Mesenchymal stem cell (in vitro differentiated cells and primary cell): ENCODE measurements at regions not wholly inside any gene's neighbourhood (a gene's known extent, or its start where the extent isn't known, plus 50 kb on each side); places are given as distances from the start of the nearest gene placed in this dataset.

Experiments used
- DNase-seq: peaks from one replicate; pipeline ENCODE4 v3.0.0-alpha.2; 2013
- H2AFZ ChIP-seq: one replicate; pipeline ENCODE4 v1.6.1; 2013; ENCODE audit warnings: low read depth, mild to moderate bottlenecking, control low read depth, inconsistent platforms, low read length, moderate library complexity
- H2AK5ac ChIP-seq: 2 replicates; pipeline ENCODE4 v1.6.1; 2013; ENCODE audit warnings: low read length, moderate library complexity, mild to moderate bottlenecking, inconsistent platforms; ENCODE audit not compliant: severe bottlenecking
- H2BK120ac ChIP-seq: one replicate; pipeline ENCODE4 v1.6.1; 2013; ENCODE audit warnings: low read depth, mild to moderate bottlenecking, inconsistent platforms, low read length, moderate library complexity
- H2BK12ac ChIP-seq, 2 experiments: one replicate each; pipeline ENCODE4 v1.6.1; 2013; ENCODE audit warnings: inconsistent platforms in 2 of 2, low read length in 2 of 2, mild to moderate bottlenecking in 2 of 2, moderate library complexity in 2 of 2, control low read depth in 1 of 2
- H2BK15ac ChIP-seq: one replicate; pipeline ENCODE4 v1.6.1; 2013; ENCODE audit warnings: mild to moderate bottlenecking, low read depth, inconsistent platforms; ENCODE audit not compliant: poor library complexity, severe bottlenecking
- H2BK5ac ChIP-seq: 2 replicates; pipeline ENCODE4 v1.6.1; 2013; ENCODE audit warnings: low read depth, mild to moderate bottlenecking, low read length, control low read depth, inconsistent platforms; ENCODE audit not compliant: poor library complexity, severe bottlenecking
- H3K14ac ChIP-seq, 2 experiments: one replicate each; pipeline ENCODE4 v1.6.1; 2013; ENCODE audit warnings: inconsistent platforms in 2 of 2, low read length in 2 of 2, control low read depth in 1 of 2, mild to moderate bottlenecking in 1 of 2, moderate library complexity in 1 of 2
- H3K18ac ChIP-seq, 2 experiments: one replicate each; pipeline ENCODE4 v1.6.1; 2013; ENCODE audit warnings: inconsistent platforms in 2 of 2, low read length in 2 of 2, control low read depth in 1 of 2, low read depth in 1 of 2, mild to moderate bottlenecking in 1 of 2
- H3K23ac ChIP-seq, 2 experiments: one replicate each; pipeline ENCODE4 v1.6.1; 2013; ENCODE audit warnings: inconsistent platforms in 2 of 2, low read length in 2 of 2, mild to moderate bottlenecking in 2 of 2, moderate library complexity in 2 of 2, control low read depth in 1 of 2
- H3K27ac ChIP-seq: 2 replicates; pipeline ENCODE4 v1.5.1; 2013; ENCODE audit warnings: mild to moderate bottlenecking, moderate library complexity, low read length, control low read depth, inconsistent platforms; ENCODE audit not compliant: poor library complexity, severe bottlenecking
- H3K27me3 ChIP-seq, 2 experiments: 2 replicates each; pipeline versions ENCODE4 v1.6.1 to v1.7.0; 2013; ENCODE audit warnings: low read length in 2 of 2, mild to moderate bottlenecking in 2 of 2, moderate library complexity in 2 of 2, control low read depth in 1 of 2, inconsistent platforms in 1 of 2; ENCODE audit not compliant: control insufficient read depth in 1 of 2, insufficient read depth in 1 of 2
- H3K36me3 ChIP-seq, 2 experiments: 2 replicates each; pipeline versions ENCODE4 v1.6.1 to v1.7.0; 2013; ENCODE audit warnings: low read length in 2 of 2, control low read depth in 1 of 2, inconsistent platforms in 1 of 2, low read depth in 1 of 2, mild to moderate bottlenecking in 1 of 2; ENCODE audit not compliant: insufficient read depth in 2 of 2, control insufficient read depth in 1 of 2
- H3K4ac ChIP-seq, 2 experiments: one replicate each; pipeline ENCODE4 v1.6.1; 2013; ENCODE audit warnings: inconsistent platforms in 2 of 2, low read length in 2 of 2, mild to moderate bottlenecking in 2 of 2, moderate library complexity in 2 of 2, control low read depth in 1 of 2, low read depth in 1 of 2
- H3K4me1 ChIP-seq: 2 replicates; pipeline ENCODE4 v1.6.1; 2013; ENCODE audit warnings: low read depth, low read length, control low read depth; ENCODE audit not compliant: control insufficient read depth, insufficient read depth
- H3K4me2 ChIP-seq: 2 replicates; pipeline ENCODE4 v1.6.1; 2013; ENCODE audit warnings: low read length, mild to moderate bottlenecking, inconsistent platforms; ENCODE audit not compliant: poor library complexity, severe bottlenecking
- H3K4me3 ChIP-seq, 2 experiments: 2 replicates each; pipeline versions ENCODE4 v1.5.1 to v1.7.0; 2013; ENCODE audit warnings: low read length in 2 of 2, mild to moderate bottlenecking in 2 of 2, control low read depth in 1 of 2, low read depth in 1 of 2; ENCODE audit not compliant: insufficient read depth in 1 of 2
- H3K79me1 ChIP-seq: replicated peaks from 2 replicates; pipeline ENCODE4 v1.6.1; 2013; ENCODE audit warnings: mild to moderate bottlenecking, control low read depth, low read length, inconsistent platforms; ENCODE audit not compliant: poor library complexity, severe bottlenecking
- H3K9ac ChIP-seq: 2 replicates; pipeline ENCODE4 v1.7.0; 2013; ENCODE audit warnings: mild to moderate bottlenecking, low read length, moderate library complexity
- H3K9me3 ChIP-seq: 2 replicates; pipeline ENCODE4 v1.7.0; 2013; ENCODE audit warnings: mild to moderate bottlenecking, low read length; ENCODE audit not compliant: control insufficient read depth
- H4K8ac ChIP-seq: one replicate; pipeline ENCODE4 v1.6.1; 2013; ENCODE audit warnings: inconsistent platforms, mild to moderate bottlenecking, low read length, moderate library complexity
- H4K91ac ChIP-seq: one replicate; pipeline ENCODE4 v1.6.1; 2013; ENCODE audit warnings: mild to moderate bottlenecking, low read length, inconsistent platforms
- WGBS: methylation state at CpG from one replicate; pipeline ENCODE4 v1.1.7; 2013; ENCODE audit warnings: mixed read lengths; 5-methylcytosine and 5-hydroxymethylcytosine counted together

DNA sequence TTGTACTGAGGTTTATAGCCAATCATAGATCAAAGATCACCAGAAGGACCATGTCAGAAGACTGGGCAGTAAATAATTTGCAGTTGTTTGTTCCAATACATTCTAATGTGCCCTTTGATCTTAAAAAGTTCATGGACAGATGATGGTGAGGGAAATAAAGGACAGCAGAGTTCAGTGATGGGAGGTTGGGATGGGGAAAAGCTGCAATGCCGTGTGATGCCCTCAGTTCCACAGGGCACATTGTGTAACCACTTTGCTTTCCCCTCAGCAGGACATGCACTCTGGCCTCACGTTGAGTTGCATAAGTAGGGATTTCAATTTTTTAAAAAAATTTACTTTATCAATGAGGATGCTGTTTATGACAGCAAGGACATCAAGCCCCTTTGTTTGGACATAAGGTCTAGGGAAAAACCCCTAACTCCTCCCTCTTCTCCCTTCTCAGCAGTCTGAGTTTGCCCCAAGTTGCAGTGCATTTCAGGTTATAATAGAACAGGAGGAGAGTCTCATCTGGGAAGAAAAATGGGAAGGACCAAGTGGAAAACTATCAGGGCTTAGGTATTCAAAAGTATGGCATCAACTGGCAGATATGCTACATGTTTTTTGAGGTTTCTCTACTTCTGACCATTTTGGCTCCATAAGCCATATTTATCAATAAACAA, 83.1 kb upstream of the TMED7 start:
- no peak overlapping the region for H3K27ac ChIP-seq
- no peak overlapping the region for H2AK5ac ChIP-seq
- 100% methylated on average over 1 of the region's 2 CpGs for WGBS
- H3K18ac ChIP-seq = no peak overlapping the region
- no peak for DNase-seq
- no peak overlapping the region for H2BK120ac ChIP-seq
- no peak overlapping the region for H3K23ac ChIP-seq
- peaks cover 2% of the 10 kb centered on the region for H3K9me3 ChIP-seq
- H3K4me1 ChIP-seq = no peaks in the 10 kb centered on the region
- no peaks in the 10 kb centered on the region for H3K36me3 ChIP-seq
- no peak overlapping the region for H3K9ac ChIP-seq
- no peaks in the 10 kb centered on the region for H3K27me3 ChIP-seq
- H3K4ac ChIP-seq = no peak overlapping the region
- no peak overlapping the region for H2BK15ac ChIP-seq
- H4K91ac ChIP-seq = no peak overlapping the region
- H3K79me1 ChIP-seq = no peaks in the 10 kb centered on the region
- H2BK12ac ChIP-seq = no peak overlapping the region
- H3K4me3 ChIP-seq = no peak overlapping the region
- H2BK5ac ChIP-seq = no peak overlapping the region
- no peak overlapping the region for H3K14ac ChIP-seq
- H4K8ac ChIP-seq = no peak overlapping the region
- no peak overlapping the region for H3K4me2 ChIP-seq
- no peak overlapping the region for H2AFZ ChIP-seq

DNA sequence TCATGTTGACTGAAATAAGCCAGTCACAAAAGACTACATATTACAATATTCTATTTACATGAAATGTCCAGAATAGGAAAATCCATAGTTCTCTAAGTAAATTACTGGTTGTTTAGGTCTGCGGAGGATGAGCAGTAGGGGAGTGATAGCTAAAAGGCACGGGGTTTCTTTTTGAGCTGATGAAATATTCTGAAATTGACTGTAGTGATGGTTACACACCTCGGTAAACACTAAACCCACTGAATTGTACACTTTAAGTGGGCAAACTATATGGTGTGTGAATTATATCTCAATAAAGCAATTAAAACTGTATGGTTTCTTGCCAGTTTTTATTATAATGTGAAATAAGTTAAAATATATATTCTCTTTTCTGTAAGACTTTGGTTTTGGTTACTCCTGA, 77.7 kb upstream of the TMED7 start:
- no peak overlapping the region for H3K4me2 ChIP-seq
- H3K27me3 ChIP-seq = no peaks in the 10 kb centered on the region
- no peak overlapping the region for H3K23ac ChIP-seq
- H2BK120ac ChIP-seq = no peak overlapping the region
- H3K14ac ChIP-seq = no peak overlapping the region
- no peaks in the 10 kb centered on the region for H3K36me3 ChIP-seq
- H2BK5ac ChIP-seq = no peak overlapping the region
- H2BK12ac ChIP-seq = no peak overlapping the region
- no peak overlapping the region for H2AFZ ChIP-seq
- H2AK5ac ChIP-seq = no peak overlapping the region
- 92% methylated on average over 2 of the region's 3 CpGs for WGBS
- no peak overlapping the region for H3K4ac ChIP-seq
- H4K8ac ChIP-seq = no peak overlapping the region
- no peaks in the 10 kb centered on the region for H3K79me1 ChIP-seq
- H3K9ac ChIP-seq = no peak overlapping the region
- no peak overlapping the region for H3K4me3 ChIP-seq
- no peaks in the 10 kb centered on the region for H3K9me3 ChIP-seq
- no peak overlapping the region for H3K27ac ChIP-seq
- H4K91ac ChIP-seq = no peak overlapping the region
- H2BK15ac ChIP-seq = no peak overlapping the region
- H3K18ac ChIP-seq = no peak overlapping the region
- no peak for DNase-seq
- no peaks in the 10 kb centered on the region for H3K4me1 ChIP-seq

DNA sequence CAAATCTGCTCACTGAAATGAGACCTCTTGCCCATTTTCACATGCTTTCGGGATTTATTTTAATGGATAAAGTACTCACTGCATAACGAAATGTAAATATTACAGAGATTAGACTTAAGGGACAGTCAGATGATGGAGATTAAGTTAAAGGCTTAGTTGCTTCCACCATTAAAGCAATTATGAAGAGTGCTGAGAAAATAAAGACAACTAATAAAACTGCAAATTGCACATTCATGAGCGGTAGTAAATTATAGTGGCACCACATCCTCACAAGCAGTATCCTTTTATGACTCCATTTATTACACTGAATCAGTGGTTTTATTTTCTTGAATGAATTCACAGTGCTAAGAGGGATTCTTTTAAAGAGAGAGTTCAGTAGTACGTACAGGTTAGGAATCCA, 76.2 kb upstream of the TMED7 start:
- no peak overlapping the region for H4K8ac ChIP-seq
- H2BK5ac ChIP-seq = no peak overlapping the region
- H3K18ac ChIP-seq = no peak overlapping the region
- no peak overlapping the region for H2BK12ac ChIP-seq
- H3K4me3 ChIP-seq = no peak overlapping the region
- H3K79me1 ChIP-seq = no peaks in the 10 kb centered on the region
- H3K9me3 ChIP-seq = no peaks in the 10 kb centered on the region
- H3K14ac ChIP-seq = no peak overlapping the region
- H3K4ac ChIP-seq = no peak overlapping the region
- no peak overlapping the region for H3K27ac ChIP-seq
- H4K91ac ChIP-seq = no peak overlapping the region
- WGBS = no CpG with 5 or more reads among the region's 4 CpGs
- H3K4me2 ChIP-seq = no peak overlapping the region
- no peak overlapping the region for H3K23ac ChIP-seq
- no peaks in the 10 kb centered on the region for H3K36me3 ChIP-seq
- no peak overlapping the region for H2BK120ac ChIP-seq
- H2BK15ac ChIP-seq = no peak overlapping the region
- no peak overlapping the region for H3K9ac ChIP-seq
- no peak overlapping the region for H2AK5ac ChIP-seq
- H3K4me1 ChIP-seq = no peaks in the 10 kb centered on the region
- no peak for DNase-seq
- H2AFZ ChIP-seq = no peak overlapping the region
- no peaks in the 10 kb centered on the region for H3K27me3 ChIP-seq

DNA sequence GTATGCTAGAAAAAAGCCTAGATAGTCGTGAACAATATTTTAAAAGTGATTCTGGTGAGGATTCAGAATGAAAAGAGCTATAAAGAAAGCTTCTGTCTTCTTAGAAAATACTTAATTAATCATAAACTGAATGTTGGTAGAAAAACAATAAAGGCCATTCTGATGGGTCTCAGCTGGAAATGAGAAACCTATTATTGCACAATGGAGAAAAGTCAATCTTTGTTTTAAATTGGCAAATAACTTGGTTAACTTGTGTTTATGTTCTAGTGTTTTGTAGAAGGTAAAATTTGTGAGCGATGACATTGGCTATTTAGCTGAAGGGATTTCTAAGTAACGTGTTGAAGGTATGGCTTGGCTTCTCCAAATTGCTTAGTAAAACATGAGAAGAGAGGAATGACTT, 74.1 kb upstream of the TMED7 start:
- Histone ChIP-seq H3K9ac (no peak overlapping the region), H3K4me3 (no peak overlapping the region), H3K27ac (no peak overlapping the region), H3K23ac (no peak overlapping the region), H3K9me3 (no peaks in the 10 kb centered on the region), H2BK120ac (no peak overlapping the region), H4K8ac (no peak overlapping the region), H2AK5ac (no peak overlapping the region), H3K79me1 (no peaks in the 10 kb centered on the region), H2BK15ac (no peak overlapping the region), H2AFZ (no peak overlapping the region), H3K36me3 (no peaks in the 10 kb centered on the region), H3K4me1 (no peaks in the 10 kb centered on the region), H3K4ac (no peak overlapping the region), H3K14ac (no peak overlapping the region), H2BK5ac (no peak overlapping the region), H3K4me2 (no peak overlapping the region), H3K27me3 (no peaks in the 10 kb centered on the region), H2BK12ac (no peak overlapping the region), H3K18ac (no peak overlapping the region), H4K91ac (no peak overlapping the region)
- WGBS = 88% methylated on average over 3 of the region's 3 CpGs
- DNase-seq = no peak
